Thyroid gland (tissue), 4 donors: ENCODE measurements at regions not wholly inside any gene's neighbourhood (a gene's known extent, or its start where the extent isn't known, plus 50 kb on each side); places are given as distances from the start of the nearest gene placed in this dataset.
A peak's percentile ranks its signal among the peaks of the same experiment; 100 is the strongest.

Experiments
- DNase-seq, 2 donors: peaks; one replicate each; pipeline ENCODE4 v3.0.0-alpha.2; 2019
- H3K27ac ChIP-seq, 3 donors: fragments of 200-600 bp; sonication (generic); 1 replicate in 2 of 3; 2 replicates in 1 of 3; pipeline ENCODE4 v1.5.1; 2016 to 2019; ENCODE audit warnings: mild to moderate bottlenecking in 1 of 3, moderate library complexity in 1 of 3
- H3K27me3 ChIP-seq: fragments of 200-600 bp; sonication (generic); one replicate; pipeline ENCODE4 v1.5.1; 2019
- H3K36me3 ChIP-seq, 2 donors: fragments of 200-600 bp; sonication (generic); one replicate each; pipeline ENCODE4 v1.5.1; 2016 to 2019
- H3K4me1 ChIP-seq, 2 donors: fragments of 200-600 bp; sonication (generic); one replicate each; pipeline ENCODE4 v1.5.1; 2017 to 2019
- H3K4me3 ChIP-seq, 3 donors: fragments of 200-600 bp; sonication (generic); replicated peaks in 1 of 3; 1 replicate in 2 of 3; 2 replicates in 1 of 3; pipeline ENCODE4 v1.5.1; 2016; ENCODE audit warnings: mild to moderate bottlenecking in 1 of 3
- H3K9me3 ChIP-seq: fragments of 200-600 bp; sonication (generic); one replicate; pipeline ENCODE4 v1.5.1; 2017
- POLR2A ChIP-seq, 2 donors: fragments of 450-650 bp; IDR thresholded peaks; one replicate each; pipeline ENCODE4 v1.6.1; 2017; ENCODE audit warnings: antibody characterized with exemption in 2 of 2, mild to moderate bottlenecking in 2 of 2, moderate library complexity in 1 of 2
- WGBS, 2 donors: methylation state at CpG; one replicate each; pipeline ENCODE4 v1.1.5; 2017; 5-methylcytosine and 5-hydroxymethylcytosine counted together
- intact Hi-C: fragments of 100-400 bp; cut with DNase I; formaldehyde crosslinking; loops from one replicate; pipeline ENCODE4 v1.15.1; 2023
- TF ChIP-seq, protein P1 (sequence below), 6 experiments: fragments of 200-600 bp in 3 of 6; fragments of 450-650 bp in 3 of 6; sonication (generic) in 3 of 6; IDR thresholded peaks; one replicate each; pipeline ENCODE4 v1.5.1; 2016 to 2019; ENCODE audit warnings: antibody characterized with exemption in 6 of 6, mild to moderate bottlenecking in 2 of 6, inconsistent platforms in 1 of 6, moderate library complexity in 1 of 6

DNA sequence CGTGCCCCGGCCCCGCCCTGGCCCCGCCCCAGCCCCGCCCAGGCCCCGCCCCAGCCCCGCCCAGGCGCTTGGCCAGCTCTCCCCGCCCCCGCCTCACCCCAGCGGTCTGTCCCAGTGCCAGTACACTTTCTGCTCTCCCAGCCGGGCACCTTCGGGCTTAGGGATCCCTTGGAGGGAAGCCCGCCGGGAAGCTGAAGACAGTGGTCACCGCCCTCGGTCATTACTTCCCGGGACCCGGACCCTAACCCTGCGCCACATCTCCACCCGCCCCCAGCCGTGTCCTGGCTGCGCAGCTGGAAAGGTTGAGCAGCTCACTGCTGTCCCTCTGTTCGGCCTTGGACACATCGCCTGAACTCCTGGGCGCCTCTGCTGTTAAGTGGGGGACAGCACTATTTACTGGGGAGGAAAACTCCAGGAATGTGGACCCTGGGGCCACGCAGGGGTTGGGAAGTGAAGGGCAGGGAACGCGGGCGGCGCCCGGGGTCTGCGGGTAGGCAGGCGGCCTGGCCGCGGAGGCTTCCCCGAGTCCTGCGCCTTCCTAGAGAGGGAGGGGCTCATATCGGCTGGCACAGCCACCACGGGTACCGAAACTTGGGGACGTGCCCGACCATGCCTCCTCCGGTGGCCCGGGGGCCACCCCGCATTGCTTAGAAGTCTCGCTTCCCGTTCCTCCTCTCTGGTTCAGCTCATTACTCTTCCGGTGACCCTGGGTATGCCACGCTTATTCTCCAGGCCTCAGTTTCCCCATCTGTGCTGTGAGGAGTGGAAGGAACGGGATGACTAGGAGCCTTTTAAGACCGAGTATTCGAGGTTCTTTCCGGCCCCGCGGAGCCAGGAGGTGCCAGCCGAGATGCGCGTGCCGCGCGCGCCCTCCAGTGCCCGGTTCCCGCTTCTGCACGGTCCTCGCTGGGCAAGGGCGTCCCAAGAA, 121.0 kb downstream of the GYPC start:
- WGBS, 2 donors: 0% methylated on average over 21 to 29 of the region's 68 CpGs
- Histone ChIP-seq H3K36me3 (no peaks in the 10 kb centered on the region), H3K4me1 (peaks cover 3 to 5% of the 10 kb centered on the region in 2 donors), H3K27me3 (no peaks in the 10 kb centered on the region), H3K27ac (peak overlapping the region in 1 of 3 donors; percentile 43), H3K4me3 (peak overlapping the region in 2 of 3 donors; percentile 39 to 53), H3K9me3 (no peaks in the 10 kb centered on the region)
- TF ChIP-seq POLR2A (IDR thresholded peaks at IDR 0.05): no peak
- TF ChIP-seq, protein P1, sequence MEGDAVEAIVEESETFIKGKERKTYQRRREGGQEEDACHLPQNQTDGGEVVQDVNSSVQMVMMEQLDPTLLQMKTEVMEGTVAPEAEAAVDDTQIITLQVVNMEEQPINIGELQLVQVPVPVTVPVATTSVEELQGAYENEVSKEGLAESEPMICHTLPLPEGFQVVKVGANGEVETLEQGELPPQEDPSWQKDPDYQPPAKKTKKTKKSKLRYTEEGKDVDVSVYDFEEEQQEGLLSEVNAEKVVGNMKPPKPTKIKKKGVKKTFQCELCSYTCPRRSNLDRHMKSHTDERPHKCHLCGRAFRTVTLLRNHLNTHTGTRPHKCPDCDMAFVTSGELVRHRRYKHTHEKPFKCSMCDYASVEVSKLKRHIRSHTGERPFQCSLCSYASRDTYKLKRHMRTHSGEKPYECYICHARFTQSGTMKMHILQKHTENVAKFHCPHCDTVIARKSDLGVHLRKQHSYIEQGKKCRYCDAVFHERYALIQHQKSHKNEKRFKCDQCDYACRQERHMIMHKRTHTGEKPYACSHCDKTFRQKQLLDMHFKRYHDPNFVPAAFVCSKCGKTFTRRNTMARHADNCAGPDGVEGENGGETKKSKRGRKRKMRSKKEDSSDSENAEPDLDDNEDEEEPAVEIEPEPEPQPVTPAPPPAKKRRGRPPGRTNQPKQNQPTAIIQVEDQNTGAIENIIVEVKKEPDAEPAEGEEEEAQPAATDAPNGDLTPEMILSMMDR (IDR thresholded peaks at IDR 0.05): peak; percentile 67 to 95 (median 74)
- intact Hi-C loops: loop anchor here (10.0 kb wide), 1 partner anchor 252 kb away; no protein-coding TSS in a partner anchor
- peak; percentile 73 to 81 for DNase-seq

GRCh38 chr2:126777620-126777978, 121.1 kb upstream of the TEX51 start:
- TF ChIP-seq, protein P1 (IDR thresholded peaks at IDR 0.05): peak in 1 of 6 experiments; percentile 2
- no peak for TF ChIP-seq POLR2A (IDR thresholded peaks at IDR 0.05)
- Histone ChIP-seq H3K4me3 (no peak overlapping the region), H3K36me3 (no peaks in the 10 kb centered on the region), H3K4me1 (peaks cover 3 to 5% of the 10 kb centered on the region in 2 donors), H3K27me3 (no peaks in the 10 kb centered on the region), H3K27ac (no peak overlapping the region), H3K9me3 (no peaks in the 10 kb centered on the region)
- 26 to 31% methylated on average over 3 of the region's 3 CpGs for WGBS, 2 donors
- intact Hi-C loops: loop anchor here (10.0 kb wide), 1 partner anchor 253 kb away; no protein-coding TSS in a partner anchor
- no peak for DNase-seq

DNA sequence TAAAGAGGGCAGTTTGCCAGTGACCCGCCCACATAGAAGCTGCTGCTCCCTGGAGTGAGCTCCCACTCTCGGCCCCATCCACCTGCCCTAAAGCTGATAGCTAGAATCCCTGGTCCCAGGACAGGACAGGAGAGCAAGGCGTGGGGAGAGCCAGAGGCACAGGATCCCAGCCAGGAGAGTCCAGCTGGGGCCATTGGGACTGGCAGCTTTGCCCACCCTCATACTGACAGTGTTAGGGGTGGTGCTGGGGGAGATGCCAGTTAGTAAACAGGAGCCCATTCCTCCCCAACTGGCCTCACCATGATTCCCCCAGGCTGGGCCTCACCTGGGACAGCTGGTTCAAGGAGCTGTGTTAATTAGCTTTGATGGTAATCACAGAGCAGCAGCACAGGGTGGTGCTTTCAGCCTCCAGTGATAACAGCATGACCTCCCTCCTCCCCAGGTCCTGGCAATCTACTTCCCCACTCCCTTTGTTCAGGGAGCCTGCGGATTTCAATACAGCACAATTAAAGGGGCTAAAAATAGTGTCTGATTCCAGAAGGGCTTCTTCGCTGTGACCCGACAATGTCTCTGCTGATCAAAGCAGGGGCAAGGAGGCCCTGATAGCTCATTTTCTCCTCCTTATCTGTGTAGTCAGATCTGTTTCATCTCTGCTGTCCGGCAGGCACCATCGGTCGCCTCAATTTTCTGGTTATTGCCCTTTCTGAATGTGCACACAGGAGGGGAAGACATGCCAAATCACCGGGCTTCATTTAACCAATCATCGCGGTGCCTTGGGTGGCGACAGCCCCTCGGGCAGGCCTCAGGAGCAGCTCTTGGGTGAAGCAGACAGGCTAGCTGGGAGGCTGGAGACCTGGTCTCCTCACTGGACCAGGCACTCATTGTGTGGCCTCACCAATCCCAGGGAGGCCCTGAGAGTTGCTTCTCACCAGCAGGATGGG, 119.9 kb upstream of the TEX51 start:
- TF ChIP-seq, protein P1 (IDR thresholded peaks at IDR 0.05): no peak
- TF ChIP-seq POLR2A (IDR thresholded peaks at IDR 0.05): no peak
- Histone ChIP-seq H3K4me1 (peaks cover 3 to 5% of the 10 kb centered on the region in 2 donors), H3K9me3 (no peaks in the 10 kb centered on the region), H3K4me3 (no peak overlapping the region), H3K27ac (no peak overlapping the region), H3K36me3 (no peaks in the 10 kb centered on the region), H3K27me3 (no peaks in the 10 kb centered on the region)
- intact Hi-C loops: loop anchor here (10.0 kb wide), 1 partner anchor 254 kb away; no protein-coding TSS in a partner anchor
- WGBS, 2 donors: 77 to 88% methylated on average over 14 of the region's 14 CpGs
- DNase-seq: no peak

DNA sequence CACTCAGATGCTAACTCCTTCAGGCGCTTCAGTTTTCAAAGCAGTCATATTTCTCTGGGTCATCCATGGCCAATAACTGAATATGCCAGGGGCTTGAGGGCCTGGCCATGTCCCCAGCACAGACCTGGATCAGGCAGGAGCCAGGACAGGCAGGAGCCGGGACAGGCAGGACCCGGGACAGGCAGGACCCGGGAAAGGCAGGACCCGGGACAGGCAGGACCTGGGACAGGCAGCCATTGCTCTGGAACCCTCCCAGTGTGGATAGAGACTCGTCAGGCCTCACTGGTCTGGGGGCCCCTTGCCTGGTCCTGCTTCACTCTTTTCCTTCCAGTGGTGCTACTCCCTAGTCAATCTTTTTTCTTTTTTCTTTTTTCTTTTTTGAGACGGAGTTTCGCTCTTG, 117.5 kb upstream of the TEX51 start:
- DNase-seq: no peak
- Histone ChIP-seq H3K27ac (no peak overlapping the region), H3K9me3 (no peaks in the 10 kb centered on the region), H3K4me1 (peaks cover 3 to 5% of the 10 kb centered on the region in 2 donors), H3K27me3 (no peaks in the 10 kb centered on the region), H3K4me3 (no peak overlapping the region), H3K36me3 (no peaks in the 10 kb centered on the region)
- TF ChIP-seq, protein P1 (IDR thresholded peaks at IDR 0.05): no peak
- no peak for TF ChIP-seq POLR2A (IDR thresholded peaks at IDR 0.05)
- 71 to 81% methylated on average over 8 of the region's 8 CpGs for WGBS, 2 donors
- intact Hi-C loops: no loop called here
